Gastroesophageal sphincter (tissue), 4 donors: ENCODE measurements at regions not wholly inside any gene's neighbourhood (a gene's known extent, or its start where the extent isn't known, plus 50 kb on each side); places are given as distances from the start of the nearest gene placed in this dataset.
"Not testable (repeated sequence)": the region's sequence is repeated elsewhere in the genome, so short reads cannot be mapped to it uniquely, and the experiment has no call there.

Experiments used
- ATAC-seq: fragments of 150-250 bp; one replicate; pipeline ENCODE4 v1.9.1; 2016; ENCODE audit warnings: mild to moderate bottlenecking, moderate library complexity
- H3K27ac ChIP-seq, 4 donors: fragments of 200-600 bp; sonication (generic) in 3 of 4; 1 replicate in 3 of 4; 2 replicates in 1 of 4; pipeline ENCODE4 v1.5.1; 2016 to 2019
- H3K27me3 ChIP-seq: fragments of 200-600 bp; sonication (generic); one replicate; pipeline ENCODE4 v1.5.1; 2019
- H3K36me3 ChIP-seq, 2 donors: fragments of 200-600 bp; sonication (generic); one replicate each; pipeline ENCODE4 v1.5.1; 2019; ENCODE audit warnings: control low read depth in 1 of 2
- H3K4me1 ChIP-seq, 3 donors: fragments of 200-600 bp; sonication (generic); 1 replicate in 2 of 3; 2 replicates in 1 of 3; pipeline ENCODE4 v1.5.1; 2016 to 2019; ENCODE audit warnings: control low read depth in 2 of 3
- H3K4me3 ChIP-seq, 2 donors: fragments of 200-600 bp; sonication (generic); one replicate each; pipeline ENCODE4 v1.5.1; 2019; ENCODE audit warnings: mild to moderate bottlenecking in 1 of 2, moderate library complexity in 1 of 2
- H3K9me3 ChIP-seq, 3 donors: fragments of 200-600 bp; sonication (generic); one replicate each; pipeline ENCODE4 v1.5.1; 2017 to 2019; ENCODE audit warnings: control low read depth in 2 of 3
- EP300 ChIP-seq: sonication (generic); formaldehyde crosslinking; IDR thresholded peaks from one replicate; pipeline ENCODE4 v1.6.1; 2017; ENCODE audit warnings: antibody characterized with exemption, mild to moderate bottlenecking
- POLR2A ChIP-seq, 2 donors: fragments of 450-650 bp; IDR thresholded peaks; one replicate each; pipeline ENCODE4 v1.6.1; 2017; ENCODE audit warnings: antibody characterized with exemption in 2 of 2, mild to moderate bottlenecking in 2 of 2, moderate library complexity in 1 of 2
- POLR2AphosphoS5 ChIP-seq: sonication (generic); formaldehyde crosslinking; IDR thresholded peaks from one replicate; pipeline ENCODE4 v1.6.1; 2017; ENCODE audit warnings: antibody characterized with exemption
- WGBS, 2 donors: methylation state at CpG; one replicate each; pipeline ENCODE4 v1.1.5; 2018; ENCODE audit warnings: low coverage in 1 of 2; 5-methylcytosine and 5-hydroxymethylcytosine counted together
- TF ChIP-seq, protein P1 (sequence below), 4 experiments: fragments of 200-600 bp in 2 of 4; fragments of 450-650 bp in 2 of 4; sonication (generic) in 1 of 4; IDR thresholded peaks; one replicate each; pipeline ENCODE4 v1.5.1; 2017 to 2019; ENCODE audit warnings: antibody characterized with exemption in 4 of 4, mild to moderate bottlenecking in 2 of 4, moderate library complexity in 2 of 4

DNA sequence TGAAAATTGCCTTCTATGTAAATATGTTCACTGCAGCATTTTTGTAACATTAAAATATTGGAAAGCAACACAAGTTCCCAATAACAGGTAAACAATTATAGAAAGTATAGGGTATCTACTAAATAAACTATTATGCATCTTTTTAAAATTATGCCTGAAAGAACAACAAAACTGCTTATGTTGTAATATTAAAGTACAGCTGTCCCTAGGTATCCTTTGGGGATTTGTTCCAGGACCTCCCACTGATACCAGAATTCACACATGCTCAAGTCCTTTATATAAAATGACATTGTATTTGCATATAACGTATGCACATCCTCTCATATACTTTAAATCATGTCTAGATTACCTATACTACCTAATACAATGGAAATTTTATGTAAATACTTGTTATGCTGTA, 121.8 kb upstream of the TNFSF4 start:
- no peak for ATAC-seq
- H3K9me3 ChIP-seq, result no peaks in the 10 kb centered on the region
- no peaks in the 10 kb centered on the region for H3K27me3 ChIP-seq
- H3K4me3 ChIP-seq, result no peak overlapping the region
- H3K27ac ChIP-seq, result no peak overlapping the region
- no peak for TF ChIP-seq POLR2A (IDR thresholded peaks at IDR 0.05)
- TF ChIP-seq, protein P1, sequence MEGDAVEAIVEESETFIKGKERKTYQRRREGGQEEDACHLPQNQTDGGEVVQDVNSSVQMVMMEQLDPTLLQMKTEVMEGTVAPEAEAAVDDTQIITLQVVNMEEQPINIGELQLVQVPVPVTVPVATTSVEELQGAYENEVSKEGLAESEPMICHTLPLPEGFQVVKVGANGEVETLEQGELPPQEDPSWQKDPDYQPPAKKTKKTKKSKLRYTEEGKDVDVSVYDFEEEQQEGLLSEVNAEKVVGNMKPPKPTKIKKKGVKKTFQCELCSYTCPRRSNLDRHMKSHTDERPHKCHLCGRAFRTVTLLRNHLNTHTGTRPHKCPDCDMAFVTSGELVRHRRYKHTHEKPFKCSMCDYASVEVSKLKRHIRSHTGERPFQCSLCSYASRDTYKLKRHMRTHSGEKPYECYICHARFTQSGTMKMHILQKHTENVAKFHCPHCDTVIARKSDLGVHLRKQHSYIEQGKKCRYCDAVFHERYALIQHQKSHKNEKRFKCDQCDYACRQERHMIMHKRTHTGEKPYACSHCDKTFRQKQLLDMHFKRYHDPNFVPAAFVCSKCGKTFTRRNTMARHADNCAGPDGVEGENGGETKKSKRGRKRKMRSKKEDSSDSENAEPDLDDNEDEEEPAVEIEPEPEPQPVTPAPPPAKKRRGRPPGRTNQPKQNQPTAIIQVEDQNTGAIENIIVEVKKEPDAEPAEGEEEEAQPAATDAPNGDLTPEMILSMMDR (IDR thresholded peaks at IDR 0.05), result no peak
- no peak for TF ChIP-seq POLR2AphosphoS5
- TF ChIP-seq EP300, result no peak
- peaks cover 0 to 24% (median 5%) of the 10 kb centered on the region in 3 donors for H3K4me1 ChIP-seq
- H3K36me3 ChIP-seq, result no peaks in the 10 kb centered on the region
- WGBS, 2 donors, result 80 to 83% methylated on average over 1 of the region's 1 CpG

DNA sequence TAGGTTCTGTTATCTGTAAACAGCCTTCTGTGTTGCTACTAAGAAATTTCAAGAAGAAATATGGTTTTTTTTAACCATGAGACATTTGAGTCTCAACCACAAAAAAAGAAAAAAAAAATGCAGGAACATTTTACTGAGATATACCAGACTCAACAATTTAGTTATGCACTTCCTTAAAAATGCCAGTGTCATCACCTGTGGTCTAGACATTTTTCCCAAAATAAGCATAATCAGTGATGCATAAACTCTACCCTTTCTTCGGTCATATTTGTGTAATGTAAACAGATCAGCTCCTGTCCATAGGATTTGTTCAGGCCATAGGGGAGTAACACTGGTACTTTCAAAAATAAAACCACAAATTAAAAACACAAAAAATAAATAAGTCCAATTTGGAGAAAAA, 122.6 kb upstream of the TNFSF4 start:
- H3K9me3 ChIP-seq, result no peaks in the 10 kb centered on the region
- no peak for ATAC-seq
- no peak for TF ChIP-seq EP300
- TF ChIP-seq, protein P1 (IDR thresholded peaks at IDR 0.05), result no peak
- TF ChIP-seq POLR2AphosphoS5, result no peak
- TF ChIP-seq POLR2A (IDR thresholded peaks at IDR 0.05), result no peak
- H3K4me3 ChIP-seq, result no peak overlapping the region
- 61 to 75% methylated on average over 1 of the region's 1 CpG for WGBS, 2 donors
- no peaks in the 10 kb centered on the region for H3K27me3 ChIP-seq
- H3K36me3 ChIP-seq, result no peaks in the 10 kb centered on the region
- H3K4me1 ChIP-seq, result peaks cover 0 to 24% (median 5%) of the 10 kb centered on the region in 3 donors
- no peak overlapping the region for H3K27ac ChIP-seq

DNA sequence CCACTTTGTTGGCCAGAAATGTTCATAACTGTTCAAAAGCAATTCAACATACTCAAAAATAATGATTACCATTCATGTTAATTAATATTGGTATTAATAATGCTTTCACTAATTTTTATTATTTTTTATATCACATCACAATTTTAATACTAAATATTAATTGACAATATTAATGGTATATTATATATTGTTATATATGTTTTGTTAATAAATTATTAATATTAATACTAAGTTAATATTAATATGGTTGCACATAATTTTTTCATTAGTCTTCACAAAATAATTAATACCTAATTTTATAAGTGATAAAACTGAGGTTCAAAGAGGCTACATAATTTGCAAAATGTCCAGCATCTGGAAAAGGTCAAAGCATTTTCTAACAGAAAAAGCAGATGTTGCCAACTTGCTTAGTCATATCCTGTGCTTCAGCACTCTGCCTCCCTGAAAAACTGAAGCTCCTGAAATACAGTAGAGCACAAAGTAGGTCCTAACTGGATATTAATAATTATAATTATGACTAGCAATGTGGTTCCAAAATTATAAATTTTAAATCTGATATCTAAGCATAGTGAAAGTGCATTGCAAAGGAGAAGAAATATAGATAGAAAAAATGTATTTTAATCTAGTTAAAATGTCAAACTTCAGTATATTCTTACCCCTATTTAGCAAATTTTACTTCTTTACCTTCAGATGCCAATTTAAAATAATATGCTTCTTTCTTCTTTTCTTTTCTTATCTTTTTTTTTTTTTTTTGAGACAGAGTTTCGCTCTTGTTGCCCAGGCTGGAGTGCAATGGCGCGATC, 123.2 kb upstream of the TNFSF4 start:
- peaks cover 0 to 24% (median 5%) of the 10 kb centered on the region in 3 donors for H3K4me1 ChIP-seq
- TF ChIP-seq EP300 (no peak), POLR2AphosphoS5 (no peak), POLR2A (IDR thresholded peaks at IDR 0.05) (no peak)
- TF ChIP-seq, protein P1 (IDR thresholded peaks at IDR 0.05), result no peak
- H3K9me3 ChIP-seq, result no peaks in the 10 kb centered on the region
- no peaks in the 10 kb centered on the region for H3K36me3 ChIP-seq
- 100% methylated on average over 1 to 3 of the region's 3 CpGs for WGBS, 2 donors
- H3K27me3 ChIP-seq, result no peaks in the 10 kb centered on the region
- H3K27ac ChIP-seq, result peak overlapping the region in 1 of 4 donors; percentile 42
- H3K4me3 ChIP-seq, result no peak overlapping the region
- no peak for ATAC-seq

DNA sequence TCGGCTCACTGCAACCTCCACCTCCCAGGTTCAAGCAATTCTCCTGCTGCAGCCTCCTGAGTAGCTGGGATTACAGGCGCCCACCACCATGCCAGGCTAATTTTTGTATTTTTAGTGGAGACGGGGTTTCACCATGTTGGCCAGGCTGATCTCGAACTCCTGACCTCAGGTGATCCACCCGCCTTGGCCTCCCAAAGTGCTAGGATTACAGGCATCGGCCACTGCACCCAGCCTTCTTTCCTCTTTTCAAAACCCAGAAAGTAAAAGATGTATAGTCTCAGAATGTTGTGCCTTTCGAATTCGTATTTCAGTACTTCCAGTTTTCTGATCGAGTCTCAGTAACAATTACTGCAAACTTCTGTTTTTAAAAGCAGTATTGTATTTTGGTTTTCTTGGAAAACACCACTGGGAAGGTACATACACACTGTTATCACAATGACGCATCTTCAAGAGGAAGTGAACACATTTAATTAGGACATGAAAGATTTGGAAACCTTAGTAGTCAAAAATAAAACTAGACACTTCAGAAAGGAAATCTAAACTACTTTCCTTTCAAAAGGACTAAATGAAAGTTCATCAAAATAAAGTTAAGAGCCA, 123.9 kb upstream of the TNFSF4 start:
- peaks cover 0 to 24% (median 5%) of the 10 kb centered on the region in 3 donors for H3K4me1 ChIP-seq
- ATAC-seq, H3K9me3 ChIP-seq, H3K4me3 ChIP-seq, H3K27me3 ChIP-seq, H3K36me3 ChIP-seq: not testable (repeated sequence)
- H3K27ac ChIP-seq, result peak overlapping the region in 2 of 4 donors; percentile 22 to 56
- WGBS, 2 donors, result 46 to 86% methylated on average over 4 to 5 of the region's 10 CpGs

DNA sequence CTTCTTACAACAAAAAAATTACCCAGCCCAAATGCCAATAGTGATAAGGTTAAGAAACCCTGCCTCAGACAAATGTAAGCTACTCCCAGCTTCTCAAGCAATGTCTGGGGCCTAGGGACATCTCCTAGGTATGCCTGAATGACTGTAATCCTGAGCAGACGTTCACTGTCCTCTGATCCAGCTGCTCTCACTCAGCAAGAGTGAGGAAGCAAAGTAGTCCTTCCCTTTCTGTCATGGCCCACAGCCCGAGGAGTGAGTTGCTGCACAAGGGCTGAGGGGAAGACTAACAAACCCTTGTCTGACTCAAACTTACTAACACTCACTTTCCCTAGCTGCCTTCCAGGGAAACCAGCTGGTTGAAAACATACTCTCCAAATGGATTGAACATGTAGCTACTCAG, 124.9 kb upstream of the TNFSF4 start:
- Histone ChIP-seq H3K4me1 (peaks cover 0 to 24% (median 5%) of the 10 kb centered on the region in 3 donors), H3K9me3 (no peaks in the 10 kb centered on the region), H3K27ac (peak overlapping the region in 2 of 4 donors; percentile 22 to 56), H3K4me3 (no peak overlapping the region), H3K27me3 (no peaks in the 10 kb centered on the region), H3K36me3 (no peaks in the 10 kb centered on the region)
- TF ChIP-seq POLR2AphosphoS5 (no peak), EP300 (no peak), POLR2A (IDR thresholded peaks at IDR 0.05) (no peak)
- TF ChIP-seq, protein P1 (IDR thresholded peaks at IDR 0.05), result no peak
- peak; percentile 71 for ATAC-seq
- whole genome bisulfite sequencing, 2 donors, result 57% methylated on average over 1 of the region's 2 CpGs; no CpG with 5 or more reads in 1 of the 2 donors
